Neural cell (in vitro differentiated cells): ENCODE measurements at regions not wholly inside any gene's neighbourhood (a gene's known extent, or its start where the extent isn't known, plus 50 kb on each side); places are given as distances from the start of the nearest gene placed in this dataset.

Source experiments
- H2AFZ ChIP-seq: fragments of 200-600, 300-800 bp; sonication (generic), shearing (Covaris generic); 2 replicates; pipeline ENCODE4 v1.6.0; 2014; ENCODE audit warnings: low read depth, mild to moderate bottlenecking, antibody characterized with exemption, low read length, moderate library complexity
- H3F3A ChIP-seq: fragments of 200-600 bp; shearing (Covaris generic); 2 replicates; pipeline ENCODE4 v1.6.1; 2016; ENCODE audit warnings: mild to moderate bottlenecking, moderate library complexity, mixed read lengths, antibody characterized with exemption, low read length; ENCODE audit not compliant: insufficient read depth, poor library complexity, severe bottlenecking
- H3K27ac ChIP-seq: fragments of 200-600, 300-800 bp; sonication (generic), shearing (Covaris generic); 2 replicates; pipeline ENCODE4 v1.5.1; 2014; ENCODE audit warnings: mild to moderate bottlenecking, low read length, moderate library complexity
- H3K27me3 ChIP-seq: fragments of 300-800, 200-600 bp; sonication (generic), shearing (Covaris generic); 2 replicates; pipeline ENCODE4 v1.6.0; 2014; ENCODE audit warnings: mild to moderate bottlenecking, low read depth, low read length, moderate library complexity; ENCODE audit not compliant: insufficient read depth
- H3K36me3 ChIP-seq: fragments of 300-800, 200-600 bp; sonication (generic), shearing (Covaris generic); 2 replicates; pipeline ENCODE4 v1.5.1; 2014; ENCODE audit warnings: mild to moderate bottlenecking, antibody characterized with exemption, low read length, moderate library complexity; ENCODE audit not compliant: insufficient read depth
- H3K4me2 ChIP-seq: fragments of 300-800, 200-600 bp; sonication (generic), shearing (Covaris generic); 2 replicates; pipeline ENCODE4 v1.6.0; 2014; ENCODE audit warnings: mild to moderate bottlenecking, low read length
- H3K4me3 ChIP-seq: fragments of 300-800, 200-600 bp; sonication (generic), shearing (Covaris generic); 2 replicates; pipeline ENCODE4 v1.5.1; 2014; ENCODE audit warnings: mild to moderate bottlenecking, low read length, moderate library complexity
- H3K79me2 ChIP-seq: fragments of 200-600 bp; shearing (Covaris generic); replicated peaks from 2 replicates; pipeline ENCODE4 v1.6.0; 2014; ENCODE audit warnings: mild to moderate bottlenecking, low read length, moderate library complexity; ENCODE audit not compliant: insufficient read depth
- H3K9ac ChIP-seq: fragments of 300-800, 200-600 bp; sonication (generic), shearing (Covaris generic); 2 replicates; pipeline ENCODE4 v1.6.1; 2016; ENCODE audit warnings: mild to moderate bottlenecking, low read length, mixed read lengths
- H3K9me2 ChIP-seq: fragments of 200-600 bp; shearing (Covaris generic); 2 replicates; pipeline ENCODE4 v1.6.1; 2016; ENCODE audit warnings: mild to moderate bottlenecking, low read length, mixed read lengths; ENCODE audit not compliant: insufficient read depth
- H3K9me3 ChIP-seq: fragments of 200-600, 300-800 bp; sonication (generic), shearing (Covaris generic); 2 replicates; pipeline ENCODE4 v1.6.1; 2016; ENCODE audit warnings: mild to moderate bottlenecking, mixed run types, low read length, moderate library complexity, mixed read lengths
- H4K20me1 ChIP-seq: fragments of 200-600 bp; shearing (Covaris generic); 2 replicates; pipeline ENCODE4 v1.6.1; 2016; ENCODE audit warnings: mild to moderate bottlenecking, mixed run types; ENCODE audit not compliant: insufficient read depth
- EP300 ChIP-seq: fragments of 450-650 bp; conservative IDR thresholded peaks from 2 replicates; pipeline ENCODE4 v1.6.1; 2014; ENCODE audit warnings: antibody characterized with exemption, mild to moderate bottlenecking, moderate library complexity; ENCODE audit not compliant: poor library complexity, severe bottlenecking
- EZH2 ChIP-seq: fragments of 200-600, 300-800 bp; shearing (Covaris generic), sonication (generic); IDR thresholded peaks from 2 replicates; pipeline ENCODE4 v1.6.1; 2014; ENCODE audit warnings: antibody characterized with exemption, low read length, borderline replicate concordance, mild to moderate bottlenecking; ENCODE audit not compliant: insufficient read depth, poor library complexity, severe bottlenecking
- MXI1 ChIP-seq: fragments of 450-650 bp; conservative IDR thresholded peaks from 2 replicates; pipeline ENCODE4 v1.6.1; 2014; ENCODE audit warnings: antibody characterized with exemption, mild to moderate bottlenecking; ENCODE audit not compliant: poor library complexity, severe bottlenecking
- POLR2AphosphoS5 ChIP-seq: IDR thresholded peaks from 2 replicates; pipeline ENCODE4 v1.6.1; 2012
- RAD21 ChIP-seq: fragments of 450-650 bp; conservative IDR thresholded peaks from 2 replicates; pipeline ENCODE4 v1.6.1; 2014; ENCODE audit warnings: antibody characterized with exemption, mild to moderate bottlenecking, moderate library complexity
- SMC3 ChIP-seq: fragments of 450-650 bp; conservative IDR thresholded peaks from 2 replicates; pipeline ENCODE4 v1.6.1; 2014; ENCODE audit warnings: antibody characterized with exemption, mild to moderate bottlenecking, moderate library complexity; ENCODE audit not compliant: poor library complexity
- TAF1 ChIP-seq: IDR thresholded peaks from 2 replicates; pipeline ENCODE4 v1.6.1; 2012; ENCODE audit warnings: low read depth
- TF ChIP-seq, protein P1 (sequence below): IDR thresholded peaks from 2 replicates; pipeline ENCODE4 v1.6.1; 2012; ENCODE audit warnings: borderline replicate concordance
- TF ChIP-seq, protein P2 (sequence below): fragments of 450-650 bp; IDR thresholded peaks from 2 replicates; pipeline ENCODE4 v1.5.1; 2014; ENCODE audit warnings: antibody characterized with exemption, mild to moderate bottlenecking, moderate library complexity; ENCODE audit not compliant: poor library complexity, severe bottlenecking

DNA sequence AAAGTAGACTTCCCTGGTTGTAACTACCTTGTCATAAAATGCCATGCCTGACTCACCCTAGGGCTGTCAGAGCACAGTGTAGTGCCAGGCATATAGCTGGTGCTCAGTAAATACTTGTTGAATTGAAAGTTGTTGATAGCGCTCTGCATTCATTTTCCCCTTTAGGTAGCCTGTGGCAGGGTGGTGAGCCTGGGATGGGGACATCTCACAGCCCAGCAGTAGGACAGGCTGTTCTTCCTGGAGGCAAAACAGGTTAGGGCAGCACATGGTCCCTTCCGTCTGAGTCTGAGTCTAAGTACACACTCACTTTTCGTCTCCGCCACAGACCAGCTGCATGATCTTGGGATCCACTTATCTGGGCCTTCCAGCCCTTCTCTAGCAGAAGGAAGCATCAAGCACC, 401.9 kb downstream of the ZSWIM6 start:
- Histone ChIP-seq H2AFZ (no peak overlapping the region), H3K27ac (peak overlapping the region; percentile 98), H3K36me3 (no peaks in the 10 kb centered on the region), H4K20me1 (no peaks in the 10 kb centered on the region), H3K9me2 (no peaks in the 10 kb centered on the region), H3K79me2 (no peaks in the 10 kb centered on the region), H3K4me2 (no peak overlapping the region), H3K9me3 (no peaks in the 10 kb centered on the region), H3K9ac (no peak overlapping the region), H3K27me3 (no peaks in the 10 kb centered on the region), H3F3A (peaks cover 5% of the 10 kb centered on the region), H3K4me3 (no peak overlapping the region)
- TF ChIP-seq, protein P1, sequence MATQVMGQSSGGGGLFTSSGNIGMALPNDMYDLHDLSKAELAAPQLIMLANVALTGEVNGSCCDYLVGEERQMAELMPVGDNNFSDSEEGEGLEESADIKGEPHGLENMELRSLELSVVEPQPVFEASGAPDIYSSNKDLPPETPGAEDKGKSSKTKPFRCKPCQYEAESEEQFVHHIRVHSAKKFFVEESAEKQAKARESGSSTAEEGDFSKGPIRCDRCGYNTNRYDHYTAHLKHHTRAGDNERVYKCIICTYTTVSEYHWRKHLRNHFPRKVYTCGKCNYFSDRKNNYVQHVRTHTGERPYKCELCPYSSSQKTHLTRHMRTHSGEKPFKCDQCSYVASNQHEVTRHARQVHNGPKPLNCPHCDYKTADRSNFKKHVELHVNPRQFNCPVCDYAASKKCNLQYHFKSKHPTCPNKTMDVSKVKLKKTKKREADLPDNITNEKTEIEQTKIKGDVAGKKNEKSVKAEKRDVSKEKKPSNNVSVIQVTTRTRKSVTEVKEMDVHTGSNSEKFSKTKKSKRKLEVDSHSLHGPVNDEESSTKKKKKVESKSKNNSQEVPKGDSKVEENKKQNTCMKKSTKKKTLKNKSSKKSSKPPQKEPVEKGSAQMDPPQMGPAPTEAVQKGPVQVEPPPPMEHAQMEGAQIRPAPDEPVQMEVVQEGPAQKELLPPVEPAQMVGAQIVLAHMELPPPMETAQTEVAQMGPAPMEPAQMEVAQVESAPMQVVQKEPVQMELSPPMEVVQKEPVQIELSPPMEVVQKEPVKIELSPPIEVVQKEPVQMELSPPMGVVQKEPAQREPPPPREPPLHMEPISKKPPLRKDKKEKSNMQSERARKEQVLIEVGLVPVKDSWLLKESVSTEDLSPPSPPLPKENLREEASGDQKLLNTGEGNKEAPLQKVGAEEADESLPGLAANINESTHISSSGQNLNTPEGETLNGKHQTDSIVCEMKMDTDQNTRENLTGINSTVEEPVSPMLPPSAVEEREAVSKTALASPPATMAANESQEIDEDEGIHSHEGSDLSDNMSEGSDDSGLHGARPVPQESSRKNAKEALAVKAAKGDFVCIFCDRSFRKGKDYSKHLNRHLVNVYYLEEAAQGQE: no peak
- no peak for TF ChIP-seq TAF1
- no peak for TF ChIP-seq RAD21
- no peak for TF ChIP-seq POLR2AphosphoS5
- TF ChIP-seq EP300: no peak
- no peak for TF ChIP-seq MXI1
- no peak for TF ChIP-seq SMC3
- TF ChIP-seq EZH2: no peak
- TF ChIP-seq, protein P2, sequence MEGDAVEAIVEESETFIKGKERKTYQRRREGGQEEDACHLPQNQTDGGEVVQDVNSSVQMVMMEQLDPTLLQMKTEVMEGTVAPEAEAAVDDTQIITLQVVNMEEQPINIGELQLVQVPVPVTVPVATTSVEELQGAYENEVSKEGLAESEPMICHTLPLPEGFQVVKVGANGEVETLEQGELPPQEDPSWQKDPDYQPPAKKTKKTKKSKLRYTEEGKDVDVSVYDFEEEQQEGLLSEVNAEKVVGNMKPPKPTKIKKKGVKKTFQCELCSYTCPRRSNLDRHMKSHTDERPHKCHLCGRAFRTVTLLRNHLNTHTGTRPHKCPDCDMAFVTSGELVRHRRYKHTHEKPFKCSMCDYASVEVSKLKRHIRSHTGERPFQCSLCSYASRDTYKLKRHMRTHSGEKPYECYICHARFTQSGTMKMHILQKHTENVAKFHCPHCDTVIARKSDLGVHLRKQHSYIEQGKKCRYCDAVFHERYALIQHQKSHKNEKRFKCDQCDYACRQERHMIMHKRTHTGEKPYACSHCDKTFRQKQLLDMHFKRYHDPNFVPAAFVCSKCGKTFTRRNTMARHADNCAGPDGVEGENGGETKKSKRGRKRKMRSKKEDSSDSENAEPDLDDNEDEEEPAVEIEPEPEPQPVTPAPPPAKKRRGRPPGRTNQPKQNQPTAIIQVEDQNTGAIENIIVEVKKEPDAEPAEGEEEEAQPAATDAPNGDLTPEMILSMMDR: no peak

DNA sequence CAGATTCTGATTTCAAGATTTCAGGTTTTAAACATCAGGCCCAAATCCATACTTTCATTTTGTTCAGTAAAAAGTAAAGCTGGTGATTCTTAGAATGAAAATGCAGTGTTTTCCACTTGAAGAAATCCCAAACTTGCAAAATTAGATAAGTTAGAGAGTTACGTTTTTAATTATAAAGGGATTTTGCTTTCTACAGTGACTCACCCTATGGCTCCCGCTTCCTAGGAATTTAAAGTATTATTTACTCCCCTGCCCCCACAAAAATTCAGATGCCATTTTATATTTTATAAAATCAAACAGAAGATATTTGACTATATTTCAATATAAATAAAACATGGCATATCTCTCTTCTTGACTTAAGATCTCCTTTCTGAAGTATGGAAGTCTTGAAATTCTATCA, 402.9 kb downstream of the ZSWIM6 start:
- Histone ChIP-seq H3K36me3 (no peaks in the 10 kb centered on the region), H2AFZ (no peak overlapping the region), H3K9me3 (no peaks in the 10 kb centered on the region), H3F3A (peaks cover 5% of the 10 kb centered on the region), H3K4me3 (no peak overlapping the region), H3K27ac (peak overlapping the region; percentile 98), H3K9ac (no peak overlapping the region), H3K4me2 (no peak overlapping the region), H4K20me1 (no peaks in the 10 kb centered on the region), H3K9me2 (no peaks in the 10 kb centered on the region), H3K27me3 (no peaks in the 10 kb centered on the region), H3K79me2 (no peaks in the 10 kb centered on the region)
- TF ChIP-seq EZH2: no peak

DNA sequence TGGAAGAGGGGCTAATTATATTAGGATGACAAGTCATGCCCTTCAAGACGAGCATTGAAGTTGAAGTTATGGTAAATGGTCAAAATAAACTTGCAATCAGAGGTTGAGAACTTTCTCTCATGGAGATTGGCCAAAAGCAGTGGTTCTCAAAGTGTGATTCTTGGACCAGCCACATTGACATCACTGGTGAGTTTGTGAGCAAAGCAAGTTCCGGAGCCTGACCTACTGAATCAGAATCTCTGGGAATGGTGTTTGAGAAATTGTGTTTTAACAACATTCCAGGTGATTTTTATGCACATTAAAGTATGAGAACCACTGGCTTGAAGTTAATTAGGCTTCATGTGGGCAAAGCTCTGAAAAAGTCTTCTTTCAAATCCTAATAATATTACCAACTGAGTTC, 403.5 kb downstream of the ZSWIM6 start:
- Histone ChIP-seq H3K36me3 (no peaks in the 10 kb centered on the region), H3K27me3 (no peaks in the 10 kb centered on the region), H3K27ac (peak overlapping the region; percentile 98), H3K4me3 (peak overlapping the region; percentile 45), H3K79me2 (no peaks in the 10 kb centered on the region), H3K4me2 (peak overlapping the region; percentile 46), H3K9me2 (no peaks in the 10 kb centered on the region), H4K20me1 (no peaks in the 10 kb centered on the region), H3F3A (peaks cover 5% of the 10 kb centered on the region), H2AFZ (no peak overlapping the region), H3K9me3 (no peaks in the 10 kb centered on the region), H3K9ac (peak overlapping the region; percentile 66)
- no peak for TF ChIP-seq RAD21
- TF ChIP-seq MXI1: no peak
- TF ChIP-seq, protein P1: no peak
- no peak for TF ChIP-seq EZH2
- TF ChIP-seq, protein P2: no peak
- no peak for TF ChIP-seq POLR2AphosphoS5
- no peak for TF ChIP-seq EP300
